Liver (tissue), 8 donors: ENCODE measurements at regions not wholly inside any gene's neighbourhood (a gene's known extent, or its start where the extent isn't known, plus 50 kb on each side); places are given as distances from the start of the nearest gene placed in this dataset.

Source experiments
- DNase-seq: peaks from one replicate; pipeline ENCODE4 v3.0.0-alpha.2; 2017; ENCODE audit warnings: low spot score
- H3K27ac ChIP-seq, 2 donors: one replicate each; pipeline ENCODE4 v1.7.0; 2013; ENCODE audit warnings: inconsistent platforms in 2 of 2, low read length in 2 of 2, control low read depth in 1 of 2, low read depth in 1 of 2, mild to moderate bottlenecking in 1 of 2
- H3K27me3 ChIP-seq, 4 donors: one replicate each; pipeline versions ENCODE4 v1.6.1 to v1.7.0; 2013; ENCODE audit warnings: low read length in 3 of 4, inconsistent platforms in 1 of 4, mild to moderate bottlenecking in 1 of 4, moderate library complexity in 1 of 4; ENCODE audit not compliant: control insufficient read depth in 4 of 4, insufficient read depth in 4 of 4
- H3K36me3 ChIP-seq, 4 donors: one replicate each; pipeline versions ENCODE4 v1.6.1 to v1.7.0; 2013; ENCODE audit warnings: low read length in 3 of 4, mild to moderate bottlenecking in 3 of 4, low read depth in 1 of 4, moderate library complexity in 1 of 4; ENCODE audit not compliant: control insufficient read depth in 4 of 4, insufficient read depth in 3 of 4
- H3K4me1 ChIP-seq, 4 donors: one replicate each; pipeline versions ENCODE4 v1.6.1 to v1.7.0; 2013; ENCODE audit warnings: low read length in 3 of 4, mild to moderate bottlenecking in 3 of 4, moderate library complexity in 1 of 4; ENCODE audit not compliant: control insufficient read depth in 4 of 4, insufficient read depth in 4 of 4
- H3K4me3 ChIP-seq, 3 donors: one replicate each; pipeline versions ENCODE4 v1.6.1 to v1.7.0; 2013; ENCODE audit warnings: low read length in 3 of 3, control low read depth in 1 of 3, low read depth in 1 of 3, mild to moderate bottlenecking in 1 of 3
- H3K9ac ChIP-seq, 2 donors: one replicate each; pipeline ENCODE4 v1.7.0; 2013; ENCODE audit warnings: low read length in 2 of 2, mild to moderate bottlenecking in 2 of 2, moderate library complexity in 2 of 2, control low read depth in 1 of 2, low read depth in 1 of 2
- H3K9me3 ChIP-seq, 4 donors: one replicate each; pipeline versions ENCODE4 v1.6.1 to v1.7.0; 2013; ENCODE audit warnings: low read length in 3 of 4; ENCODE audit not compliant: control insufficient read depth in 4 of 4
- ATF3 ChIP-seq: IDR thresholded peaks from 2 replicates; pipeline ENCODE4 v1.6.1; 2016; ENCODE audit warnings: antibody characterized with exemption
- CTCF ChIP-seq: fragments of 150-350 bp; IDR thresholded peaks from 2 replicates; pipeline ENCODE4 v1.5.1; 2017; ENCODE audit warnings: improper control_type of control experiment, low read depth, low read length; ENCODE audit not compliant: missing input control
- EGR1 ChIP-seq, 2 donors: IDR thresholded peaks; 2 replicates each; pipeline ENCODE4 v1.6.1; 2016 to 2018; ENCODE audit warnings: antibody characterized with exemption in 2 of 2, low read depth in 2 of 2
- FOXA1 ChIP-seq: IDR thresholded peaks from 2 replicates; pipeline ENCODE4 v1.6.1; 2016; ENCODE audit warnings: antibody characterized with exemption
- FOXA2 ChIP-seq: IDR thresholded peaks from 2 replicates; pipeline ENCODE4 v1.6.1; 2016; ENCODE audit warnings: antibody characterized with exemption
- GABPA ChIP-seq, 2 donors: IDR thresholded peaks in 1 of 2; conservative IDR thresholded peaks in 1 of 2; 2 replicates each; pipeline ENCODE4 v1.6.1; 2016; ENCODE audit warnings: antibody characterized with exemption in 2 of 2, mild to moderate bottlenecking in 1 of 2, moderate library complexity in 1 of 2
- HNF4A ChIP-seq, 2 donors: conservative IDR thresholded peaks; 2 replicates each; pipeline ENCODE4 v1.6.1; 2016; ENCODE audit warnings: antibody characterized with exemption in 2 of 2, mild to moderate bottlenecking in 2 of 2
- HNF4G ChIP-seq: IDR thresholded peaks from 2 replicates; pipeline ENCODE4 v1.6.1; 2016; ENCODE audit warnings: antibody characterized with exemption
- JUND ChIP-seq, 2 donors: IDR thresholded peaks; 2 replicates each; pipeline ENCODE4 v1.6.1; 2016; ENCODE audit warnings: antibody characterized with exemption in 2 of 2
- MAX ChIP-seq: IDR thresholded peaks from 2 replicates; pipeline ENCODE4 v1.6.1; 2016; ENCODE audit warnings: antibody characterized with exemption
- NR2F2 ChIP-seq: IDR thresholded peaks from 2 replicates; pipeline ENCODE4 v1.6.1; 2016; ENCODE audit warnings: antibody characterized with exemption
- RAD21 ChIP-seq, 2 donors: IDR thresholded peaks; 2 replicates each; pipeline ENCODE4 v1.6.1; 2016; ENCODE audit warnings: antibody characterized with exemption in 2 of 2, mild to moderate bottlenecking in 2 of 2
- REST ChIP-seq: IDR thresholded peaks from 2 replicates; pipeline ENCODE4 v1.6.1; 2016; ENCODE audit warnings: antibody characterized with exemption, mild to moderate bottlenecking
- RXRA ChIP-seq, 2 donors: IDR thresholded peaks; 2 replicates each; pipeline ENCODE4 v1.6.1; 2017 to 2018; ENCODE audit warnings: antibody characterized with exemption in 2 of 2, mild to moderate bottlenecking in 1 of 2
- SP1 ChIP-seq: IDR thresholded peaks from 2 replicates; pipeline ENCODE4 v1.6.1; 2018; ENCODE audit warnings: antibody characterized with exemption, mild to moderate bottlenecking
- TAF1 ChIP-seq: conservative IDR thresholded peaks from 2 replicates; pipeline ENCODE4 v1.6.1; 2016; ENCODE audit warnings: antibody characterized with exemption, mild to moderate bottlenecking
- YY1 ChIP-seq: IDR thresholded peaks from 2 replicates; pipeline ENCODE4 v1.6.1; 2016; ENCODE audit warnings: antibody characterized with exemption, mild to moderate bottlenecking
- ZBTB33 ChIP-seq: IDR thresholded peaks from 2 replicates; pipeline ENCODE4 v1.6.1; 2016; ENCODE audit warnings: antibody characterized with exemption
- WGBS: extraction: QIAGEN DNeasy Blood & Tissue Kit; methylation state at CpG from one replicate; pipeline ENCODE4 v1.1.7; 2013; 5-methylcytosine and 5-hydroxymethylcytosine counted together
- donor health status: healthy.
- donor health status: healthy.
- donor health status: healthy.
- donor health status: healthy.
- donor health status: healthy.

DNA sequence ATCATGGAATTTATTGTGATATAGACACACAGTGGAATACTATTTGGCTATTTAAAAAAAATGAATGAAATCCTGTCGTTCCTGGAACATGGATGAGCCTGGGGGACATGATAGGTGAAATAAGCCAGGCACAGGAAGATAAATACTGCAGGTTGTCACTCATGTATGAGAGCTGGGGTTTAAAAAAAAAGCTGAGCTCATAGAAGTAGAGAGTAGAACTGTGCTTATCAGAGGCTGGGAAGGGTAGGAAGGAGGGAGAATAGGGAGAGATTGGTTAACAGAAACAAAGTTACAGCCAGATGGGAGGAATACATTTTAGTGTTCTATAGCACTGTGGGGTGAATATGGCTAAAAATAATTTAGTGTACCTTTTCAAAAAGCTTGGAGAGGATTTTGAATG is 200.6 kb upstream of the NR4A3 start:
- Histone ChIP-seq H3K9me3 (no peaks in the 10 kb centered on the region), H3K9ac (no peak overlapping the region), H3K27ac (no peak overlapping the region), H3K27me3 (no peaks in the 10 kb centered on the region), H3K4me3 (no peak overlapping the region), H3K36me3 (no peaks in the 10 kb centered on the region), H3K4me1 (no peaks in the 10 kb centered on the region)
- TF ChIP-seq JUND (IDR thresholded peaks at IDR 0.05) (no peak), EGR1 (IDR thresholded peaks at IDR 0.05; ENCODE audit: low read depth in 2 of 2) (no peak), GABPA (IDR thresholded peaks at IDR 0.05 in 1 of 2, conservative IDR thresholded peaks at IDR 0.05 in 1 of 2) (no peak), NR2F2 (no peak), CTCF (no peak), FOXA2 (no peak), REST (no peak), RXRA (IDR thresholded peaks at IDR 0.05) (no peak)
- 59% methylated on average over 1 of the region's 1 CpG for WGBS
- no peak for DNase-seq

- DNase-seq, result no peak
These were observed 199.0 kb upstream of the NR4A3 start for GRCh38 chr9:99622679-99623078.

More at GRCh38 chr9:99622679-99623078, 199.0 kb upstream of the NR4A3 start:
- Histone ChIP-seq H3K27ac (no peak overlapping the region), H3K36me3 (no peaks in the 10 kb centered on the region), H3K9ac (no peak overlapping the region), H3K9me3 (no peaks in the 10 kb centered on the region), H3K4me1 (no peaks in the 10 kb centered on the region), H3K27me3 (no peaks in the 10 kb centered on the region), H3K4me3 (no peak overlapping the region)
- no peak for TF ChIP-seq HNF4G
- no peak for TF ChIP-seq MAX
- TF ChIP-seq CTCF, result no peak
- no peak for TF ChIP-seq FOXA1
- no peak for TF ChIP-seq NR2F2
- no peak for TF ChIP-seq EGR1 (IDR thresholded peaks at IDR 0.05; ENCODE audit: low read depth in 2 of 2)
- no peak for TF ChIP-seq ATF3
- no peak for TF ChIP-seq REST
- no peak for TF ChIP-seq FOXA2
- no peak for TF ChIP-seq TAF1
- TF ChIP-seq RAD21 (IDR thresholded peaks at IDR 0.05), result no peak
- TF ChIP-seq GABPA (IDR thresholded peaks at IDR 0.05 in 1 of 2, conservative IDR thresholded peaks at IDR 0.05 in 1 of 2), result no peak
- no peak for TF ChIP-seq RXRA (IDR thresholded peaks at IDR 0.05)
- TF ChIP-seq HNF4A (conservative IDR thresholded peaks at IDR 0.05), result no peak
- TF ChIP-seq ZBTB33, result no peak
- TF ChIP-seq YY1, result no peak
- TF ChIP-seq SP1, result no peak
- TF ChIP-seq JUND (IDR thresholded peaks at IDR 0.05), result no peak
- 87% methylated on average over 8 of the region's 8 CpGs for WGBS
